Fibroblast of lung (primary cell): ENCODE measurements at regions not wholly inside any gene's neighbourhood (a gene's known extent, or its start where the extent isn't known, plus 50 kb on each side); places are given as distances from the start of the nearest gene placed in this dataset.

ENCODE experiments used
- CTCF ChIP-seq, 2 donors: IDR thresholded peaks in 1 of 2; conservative IDR thresholded peaks in 1 of 2; 1 replicate in 1 of 2; 2 replicates in 1 of 2; pipeline ENCODE4 v1.5.1; 2011 to 2012; ENCODE audit warnings: low read length in 2 of 2, control low read depth in 1 of 2, inconsistent platforms in 1 of 2, low read depth in 1 of 2, mild to moderate bottlenecking in 1 of 2
- EZH2 ChIP-seq: IDR thresholded peaks from 2 replicates; pipeline ENCODE4 v1.5.1; 2012; ENCODE audit warnings: low read length, control low read depth, mild to moderate bottlenecking; ENCODE audit errors: missing control alignments

- TF ChIP-seq CTCF (conservative IDR thresholded peaks at IDR 0.05 in 1 of 2, IDR thresholded peaks at IDR 0.05 in 1 of 2; ENCODE audit: low read depth in 1 of 2, low read length in 2 of 2) (no peak), EZH2 (no peak)
These were observed 118.3 kb downstream of the AKR1D1 start for GRCh38 chr7:138194567-138194966.
